AG09319 (cell line): ENCODE measurements at regions not wholly inside any gene's neighbourhood (a gene's known extent, or its start where the extent isn't known, plus 50 kb on each side); places are given as distances from the start of the nearest gene placed in this dataset.

Source experiments
- DNase-seq: peaks from one replicate; pipeline ENCODE4 v3.0.0-alpha.2; 2010; ENCODE audit warnings: low read depth; ENCODE audit errors: extremely low read depth
- CTCF ChIP-seq: IDR thresholded peaks from 2 replicates; pipeline ENCODE4 v1.5.1; 2011; ENCODE audit warnings: low read depth, mild to moderate bottlenecking, inconsistent platforms, low read length, moderate library complexity

GRCh38 chr3:23052208-23052607 is 150.9 kb upstream of the UBE2E2 start:
- DNase-seq = no peak
- TF ChIP-seq CTCF = no peak

GRCh38 chr3:23052620-23053019 is 150.5 kb upstream of the UBE2E2 start:
- DNase-seq = no peak
- TF ChIP-seq CTCF = no peak

GRCh38 chr3:23055733-23056376 is 147.3 kb upstream of the UBE2E2 start:
- no peak for TF ChIP-seq CTCF
- DNase-seq = no peak

- no peak for TF ChIP-seq CTCF
- no peak for DNase-seq
These were observed 140.5 kb upstream of the UBE2E2 start for GRCh38 chr3:23062582-23062981.

- TF ChIP-seq CTCF = no peak
- DNase-seq = no peak
These were observed 140.1 kb upstream of the UBE2E2 start for GRCh38 chr3:23062982-23063381.

GRCh38 chr3:23067116-23067515 is 136.0 kb upstream of the UBE2E2 start:
- no peak for DNase-seq
- no peak for TF ChIP-seq CTCF

- no peak for TF ChIP-seq CTCF
These were observed 135.0 kb upstream of the UBE2E2 start for GRCh38 chr3:23068016-23068728.

More at GRCh38 chr3:23068016-23068728, 135.0 kb upstream of the UBE2E2 start:
- DNase-seq = no peak
